HG03095 (cell line): ENCODE measurements at regions not wholly inside any gene's neighbourhood (a gene's known extent, or its start where the extent isn't known, plus 50 kb on each side); places are given as distances from the start of the nearest gene placed in this dataset.

Experiments used
- ATAC-seq: cut with Tn5 transposase; IDR thresholded peaks from one replicate; pipeline ENCODE4 v1.9.1; 2021; ENCODE audit warnings: moderate library complexity; ENCODE audit not compliant: unreplicated experiment

GRCh38 chr3:174398761-174399160 is 460.4 kb upstream of the NAALADL2 start:
- no peak for ATAC-seq

- no peak for ATAC-seq
These were observed 455.3 kb upstream of the NAALADL2 start for GRCh38 chr3:174403831-174404230.

- no peak for ATAC-seq
These were observed 450.8 kb upstream of the NAALADL2 start for GRCh38 chr3:174408310-174408709.

GRCh38 chr3:174409086-174409743 is 449.9 kb upstream of the NAALADL2 start:
- no peak for ATAC-seq

- ATAC-seq: no peak
These were observed 445.8 kb upstream of the NAALADL2 start for GRCh38 chr3:174413062-174413912.

- no peak for ATAC-seq
These were observed 444.2 kb upstream of the NAALADL2 start for GRCh38 chr3:174414902-174415301.

- ATAC-seq: no peak
These were observed 441.6 kb upstream of the NAALADL2 start for GRCh38 chr3:174417573-174417972.

GRCh38 chr3:174419216-174419615 is 439.9 kb upstream of the NAALADL2 start:
- no peak for ATAC-seq

GRCh38 chr3:174423936-174424335 is 435.2 kb upstream of the NAALADL2 start:
- ATAC-seq: no peak

- no peak for ATAC-seq
These were observed 434.5 kb upstream of the NAALADL2 start for GRCh38 chr3:174424656-174425055.

GRCh38 chr3:174425422-174425821 is 433.7 kb upstream of the NAALADL2 start:
- no peak for ATAC-seq

- ATAC-seq: no peak
These were observed 428.1 kb upstream of the NAALADL2 start for GRCh38 chr3:174430986-174431385.

- ATAC-seq: no peak
These were observed 427.4 kb upstream of the NAALADL2 start for GRCh38 chr3:174431717-174432116.

GRCh38 chr3:174436367-174436766 is 422.8 kb upstream of the NAALADL2 start:
- ATAC-seq: no peak

- no peak for ATAC-seq
These were observed 420.5 kb upstream of the NAALADL2 start for GRCh38 chr3:174438501-174439145.

- ATAC-seq: no peak
These were observed 419.5 kb upstream of the NAALADL2 start for GRCh38 chr3:174439331-174440252.

GRCh38 chr3:174440253-174440701 is 418.9 kb upstream of the NAALADL2 start:
- ATAC-seq: no peak

GRCh38 chr3:174440741-174441587 is 418.2 kb upstream of the NAALADL2 start:
- ATAC-seq: peak; percentile 72

GRCh38 chr3:174441588-174442301 is 417.4 kb upstream of the NAALADL2 start:
- ATAC-seq: no peak
